ENCODE measurements at regions not wholly inside any gene's neighbourhood (a gene's known extent, or its start where the extent isn't known, plus 50 kb on each side); places are given as distances from the start of the nearest gene placed in this dataset.

GRCh38 chr3:99248130-99248529 is 346.6 kb upstream of the DCBLD2 start:
- intact Hi-C loops (cut with DNase I) = no loop called here
- H3K36me3 ChIP-seq = no peaks in the 10 kb centered on the region
- no peaks in the 10 kb centered on the region for H3K9me3 ChIP-seq
- DNase-seq = no peak
- H3K27ac ChIP-seq = no peak overlapping the region
- 77 to 82% methylated on average over 1 of the region's 1 CpG for WGBS, 2 donors
- no peak overlapping the region for H3K4me3 ChIP-seq
- TF ChIP-seq POLR2AphosphoS5 (IDR thresholded peaks at IDR 0.05) (no peak), EP300 (IDR thresholded peaks at IDR 0.05) (no peak), POLR2A (IDR thresholded peaks at IDR 0.05) (no peak)
- TF ChIP-seq, protein P1, sequence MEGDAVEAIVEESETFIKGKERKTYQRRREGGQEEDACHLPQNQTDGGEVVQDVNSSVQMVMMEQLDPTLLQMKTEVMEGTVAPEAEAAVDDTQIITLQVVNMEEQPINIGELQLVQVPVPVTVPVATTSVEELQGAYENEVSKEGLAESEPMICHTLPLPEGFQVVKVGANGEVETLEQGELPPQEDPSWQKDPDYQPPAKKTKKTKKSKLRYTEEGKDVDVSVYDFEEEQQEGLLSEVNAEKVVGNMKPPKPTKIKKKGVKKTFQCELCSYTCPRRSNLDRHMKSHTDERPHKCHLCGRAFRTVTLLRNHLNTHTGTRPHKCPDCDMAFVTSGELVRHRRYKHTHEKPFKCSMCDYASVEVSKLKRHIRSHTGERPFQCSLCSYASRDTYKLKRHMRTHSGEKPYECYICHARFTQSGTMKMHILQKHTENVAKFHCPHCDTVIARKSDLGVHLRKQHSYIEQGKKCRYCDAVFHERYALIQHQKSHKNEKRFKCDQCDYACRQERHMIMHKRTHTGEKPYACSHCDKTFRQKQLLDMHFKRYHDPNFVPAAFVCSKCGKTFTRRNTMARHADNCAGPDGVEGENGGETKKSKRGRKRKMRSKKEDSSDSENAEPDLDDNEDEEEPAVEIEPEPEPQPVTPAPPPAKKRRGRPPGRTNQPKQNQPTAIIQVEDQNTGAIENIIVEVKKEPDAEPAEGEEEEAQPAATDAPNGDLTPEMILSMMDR (IDR thresholded peaks at IDR 0.05) = no peak
- peaks cover 0 to 9% (median 4%) of the 10 kb centered on the region in 4 donors for H3K4me1 ChIP-seq
- H3K27me3 ChIP-seq = no peaks in the 10 kb centered on the region

DNA sequence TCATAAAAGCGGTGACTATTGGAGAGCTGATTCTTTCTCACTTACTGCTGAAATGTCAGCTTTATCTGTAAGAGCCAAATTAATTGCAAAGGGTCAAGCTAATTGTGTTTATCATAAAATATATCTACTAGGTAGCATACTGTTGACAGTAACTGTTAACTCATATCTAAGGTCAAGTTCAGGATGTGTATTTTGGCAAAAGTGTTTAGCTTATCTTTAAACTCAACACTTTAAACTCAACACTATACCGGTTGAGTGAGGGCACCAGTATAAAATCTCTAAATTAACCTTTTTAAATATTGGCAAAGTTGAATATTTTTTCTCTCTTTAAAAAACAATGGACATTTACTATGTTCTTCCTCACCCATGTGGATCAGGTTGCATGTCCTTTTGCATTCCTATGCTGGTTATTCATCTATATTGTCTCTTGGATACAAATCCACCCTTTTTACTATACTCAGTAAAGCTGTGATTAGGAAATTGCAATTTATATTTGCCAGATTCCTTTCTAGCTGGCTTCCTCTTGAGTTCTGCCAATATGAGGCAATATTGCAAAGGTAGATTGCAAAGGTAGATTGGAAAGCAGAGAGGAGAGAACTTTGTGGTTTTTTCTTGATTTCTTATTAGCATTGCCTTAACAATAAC is 344.6 kb upstream of the DCBLD2 start:
- Histone ChIP-seq H3K27ac (no peak overlapping the region), H3K9me3 (no peaks in the 10 kb centered on the region), H3K4me1 (peaks cover 0 to 8% (median 3%) of the 10 kb centered on the region in 4 donors), H3K4me3 (no peak overlapping the region), H3K36me3 (no peaks in the 10 kb centered on the region), H3K27me3 (no peaks in the 10 kb centered on the region)
- 50 to 65% methylated on average over 2 of the region's 2 CpGs for WGBS, 2 donors
- DNase-seq = no peak
- TF ChIP-seq, protein P1 (IDR thresholded peaks at IDR 0.05) = no peak
- TF ChIP-seq POLR2A (IDR thresholded peaks at IDR 0.05) (no peak), POLR2AphosphoS5 (IDR thresholded peaks at IDR 0.05) (no peak), EP300 (IDR thresholded peaks at IDR 0.05) (no peak)
- intact Hi-C loops (cut with DNase I) = no loop called here

- TF ChIP-seq POLR2AphosphoS5 (IDR thresholded peaks at IDR 0.05) = no peak
- TF ChIP-seq, protein P1 (IDR thresholded peaks at IDR 0.05) = no peak
- no peak for TF ChIP-seq EP300 (IDR thresholded peaks at IDR 0.05)
- TF ChIP-seq POLR2A (IDR thresholded peaks at IDR 0.05) = no peak
- intact Hi-C loops (cut with DNase I) = no loop called here
- Histone ChIP-seq H3K4me3 (no peak overlapping the region), H3K4me1 (no peaks in the 10 kb centered on the region), H3K9me3 (no peaks in the 10 kb centered on the region), H3K27ac (no peak overlapping the region), H3K27me3 (no peaks in the 10 kb centered on the region), H3K36me3 (no peaks in the 10 kb centered on the region)
- no peak for DNase-seq
- 89 to 98% methylated on average over 2 of the region's 2 CpGs for WGBS, 2 donors
Observed at GRCh38 chr3:99242271-99242670, 340.8 kb upstream of the DCBLD2 start.

DNA sequence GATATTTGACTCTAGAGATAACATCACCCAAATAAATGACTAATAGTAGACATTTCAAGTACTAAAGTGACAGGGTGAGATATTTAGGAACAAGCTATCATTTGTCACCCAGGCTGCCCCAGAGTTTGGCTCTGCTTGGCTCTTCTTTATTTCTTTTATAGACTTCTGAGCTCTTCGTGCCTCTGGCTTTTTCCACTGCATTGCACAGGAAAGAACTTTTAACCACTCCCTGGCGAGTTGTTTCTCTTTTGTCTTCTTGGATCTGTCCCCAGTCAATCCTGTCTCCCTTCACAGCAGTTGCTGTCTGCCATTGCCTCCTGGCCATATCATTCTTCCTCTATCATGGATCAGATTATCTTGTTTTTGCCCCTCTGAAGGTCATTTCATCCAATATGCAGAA is 339.2 kb upstream of the DCBLD2 start:
- WGBS, 2 donors = 51 to 54% methylated on average over 2 of the region's 2 CpGs
- no peak for DNase-seq
- no peak overlapping the region for H3K4me3 ChIP-seq
- H3K36me3 ChIP-seq = no peaks in the 10 kb centered on the region
- no peaks in the 10 kb centered on the region for H3K4me1 ChIP-seq
- H3K27ac ChIP-seq = no peak overlapping the region
- intact Hi-C loops (cut with DNase I) = no loop called here
- no peaks in the 10 kb centered on the region for H3K9me3 ChIP-seq
- TF ChIP-seq EP300 (IDR thresholded peaks at IDR 0.05) (no peak), POLR2AphosphoS5 (IDR thresholded peaks at IDR 0.05) (no peak), POLR2A (IDR thresholded peaks at IDR 0.05) (no peak)
- TF ChIP-seq, protein P1 (IDR thresholded peaks at IDR 0.05) = no peak
- no peaks in the 10 kb centered on the region for H3K27me3 ChIP-seq

- H3K27ac ChIP-seq = no peak overlapping the region
- H3K9me3 ChIP-seq = no peaks in the 10 kb centered on the region
- DNase-seq = no peak
- intact Hi-C loops (cut with DNase I) = no loop called here
- no peaks in the 10 kb centered on the region for H3K27me3 ChIP-seq
- H3K36me3 ChIP-seq = no peaks in the 10 kb centered on the region
- TF ChIP-seq POLR2A (IDR thresholded peaks at IDR 0.05) (no peak), POLR2AphosphoS5 (IDR thresholded peaks at IDR 0.05) (no peak), EP300 (IDR thresholded peaks at IDR 0.05) (no peak)
- TF ChIP-seq, protein P1 (IDR thresholded peaks at IDR 0.05) = no peak
- no peak overlapping the region for H3K4me3 ChIP-seq
- no peaks in the 10 kb centered on the region for H3K4me1 ChIP-seq
Observed at GRCh38 chr3:99236576-99236975, 335.1 kb upstream of the DCBLD2 start.

Measured in sigmoid colon (tissue), 6 donors.